Gastroesophageal sphincter (tissue), 4 donors: ENCODE measurements at regions not wholly inside any gene's neighbourhood (a gene's known extent, or its start where the extent isn't known, plus 50 kb on each side); places are given as distances from the start of the nearest gene placed in this dataset.

Source experiments
- ATAC-seq: fragments of 150-250 bp; one replicate; pipeline ENCODE4 v1.9.1; 2016; ENCODE audit warnings: mild to moderate bottlenecking, moderate library complexity
- H3K27ac ChIP-seq, 4 donors: fragments of 200-600 bp; sonication (generic) in 3 of 4; 1 replicate in 3 of 4; 2 replicates in 1 of 4; pipeline ENCODE4 v1.5.1; 2016 to 2019
- H3K27me3 ChIP-seq: fragments of 200-600 bp; sonication (generic); one replicate; pipeline ENCODE4 v1.5.1; 2019
- H3K36me3 ChIP-seq, 2 donors: fragments of 200-600 bp; sonication (generic); one replicate each; pipeline ENCODE4 v1.5.1; 2019; ENCODE audit warnings: control low read depth in 1 of 2
- H3K4me1 ChIP-seq, 3 donors: fragments of 200-600 bp; sonication (generic); 1 replicate in 2 of 3; 2 replicates in 1 of 3; pipeline ENCODE4 v1.5.1; 2016 to 2019; ENCODE audit warnings: control low read depth in 2 of 3
- H3K4me3 ChIP-seq, 2 donors: fragments of 200-600 bp; sonication (generic); one replicate each; pipeline ENCODE4 v1.5.1; 2019; ENCODE audit warnings: mild to moderate bottlenecking in 1 of 2, moderate library complexity in 1 of 2
- H3K9me3 ChIP-seq, 3 donors: fragments of 200-600 bp; sonication (generic); one replicate each; pipeline ENCODE4 v1.5.1; 2017 to 2019; ENCODE audit warnings: control low read depth in 2 of 3
- CTCF ChIP-seq, 4 experiments: fragments of 200-600 bp in 2 of 4; fragments of 450-650 bp in 2 of 4; sonication (generic) in 1 of 4; IDR thresholded peaks; one replicate each; pipeline ENCODE4 v1.5.1; 2017 to 2019; ENCODE audit warnings: antibody characterized with exemption in 4 of 4, mild to moderate bottlenecking in 2 of 4, moderate library complexity in 2 of 4
- EP300 ChIP-seq: sonication (generic); formaldehyde crosslinking; IDR thresholded peaks from one replicate; pipeline ENCODE4 v1.6.1; 2017; ENCODE audit warnings: antibody characterized with exemption, mild to moderate bottlenecking
- POLR2A ChIP-seq, 2 donors: fragments of 450-650 bp; IDR thresholded peaks; one replicate each; pipeline ENCODE4 v1.6.1; 2017; ENCODE audit warnings: antibody characterized with exemption in 2 of 2, mild to moderate bottlenecking in 2 of 2, moderate library complexity in 1 of 2
- POLR2AphosphoS5 ChIP-seq: sonication (generic); formaldehyde crosslinking; IDR thresholded peaks from one replicate; pipeline ENCODE4 v1.6.1; 2017; ENCODE audit warnings: antibody characterized with exemption
- WGBS, 2 donors: methylation state at CpG; one replicate each; pipeline ENCODE4 v1.1.5; 2018; ENCODE audit warnings: low coverage in 1 of 2; 5-methylcytosine and 5-hydroxymethylcytosine counted together

- 5 to 56% methylated on average over 2 to 3 of the region's 3 CpGs for WGBS, 2 donors
- no peaks in the 10 kb centered on the region for H3K36me3 ChIP-seq
Measured at GRCh38 chr16:6678586-6678985, 654.1 kb upstream of the RBFOX1 start.

GRCh38 chr16:6674071-6674470, 658.6 kb upstream of the RBFOX1 start:
- WGBS, 2 donors, result 78 to 90% methylated on average over 4 of the region's 4 CpGs
- Histone ChIP-seq H3K4me1 (no peaks in the 10 kb centered on the region), H3K27me3 (peaks cover 3% of the 10 kb centered on the region), H3K36me3 (no peaks in the 10 kb centered on the region), H3K27ac (no peak overlapping the region), H3K9me3 (no peaks in the 10 kb centered on the region), H3K4me3 (no peak overlapping the region)
- TF ChIP-seq EP300 (no peak), POLR2AphosphoS5 (no peak), CTCF (IDR thresholded peaks at IDR 0.05) (no peak), POLR2A (IDR thresholded peaks at IDR 0.05) (no peak)
- no peak for ATAC-seq

More at GRCh38 chr16:6678586-6678985, 654.1 kb upstream of the RBFOX1 start:
- ATAC-seq, result no peak
- TF ChIP-seq POLR2AphosphoS5 (no peak), CTCF (IDR thresholded peaks at IDR 0.05) (no peak), EP300 (no peak), POLR2A (IDR thresholded peaks at IDR 0.05) (no peak)
- Histone ChIP-seq H3K27me3 (peaks cover 15% of the 10 kb centered on the region), H3K4me1 (no peaks in the 10 kb centered on the region), H3K9me3 (no peaks in the 10 kb centered on the region), H3K27ac (no peak overlapping the region), H3K4me3 (no peak overlapping the region)

DNA sequence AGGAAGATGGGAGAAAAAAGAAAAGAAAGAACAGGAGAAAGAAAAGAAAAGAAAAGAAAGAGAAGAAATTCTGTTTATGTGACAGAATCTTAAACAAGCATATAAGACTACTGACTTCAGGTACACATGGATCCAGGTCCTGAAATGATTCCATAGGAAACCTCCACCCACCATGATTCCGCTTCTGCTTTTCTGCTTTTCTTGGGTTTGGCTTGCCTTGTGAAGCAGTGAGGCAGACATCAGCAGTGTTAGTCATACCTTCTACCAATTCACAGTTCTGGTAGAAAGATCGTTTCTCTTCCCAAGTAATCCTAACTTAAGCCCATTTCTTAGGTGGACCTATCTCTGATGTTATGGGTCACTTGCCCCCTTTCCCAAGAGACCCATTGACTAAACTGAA, 660.1 kb upstream of the RBFOX1 start:
- Histone ChIP-seq H3K9me3 (no peaks in the 10 kb centered on the region), H3K4me3 (no peak overlapping the region), H3K4me1 (no peaks in the 10 kb centered on the region), H3K36me3 (no peaks in the 10 kb centered on the region), H3K27me3 (no peaks in the 10 kb centered on the region), H3K27ac (no peak overlapping the region)
- WGBS, 2 donors, result 74 to 80% methylated on average over 2 of the region's 2 CpGs
- ATAC-seq, result no peak
- no peak for TF ChIP-seq POLR2AphosphoS5
- TF ChIP-seq POLR2A (IDR thresholded peaks at IDR 0.05), result no peak
- no peak for TF ChIP-seq EP300
- TF ChIP-seq CTCF (IDR thresholded peaks at IDR 0.05), result no peak

DNA sequence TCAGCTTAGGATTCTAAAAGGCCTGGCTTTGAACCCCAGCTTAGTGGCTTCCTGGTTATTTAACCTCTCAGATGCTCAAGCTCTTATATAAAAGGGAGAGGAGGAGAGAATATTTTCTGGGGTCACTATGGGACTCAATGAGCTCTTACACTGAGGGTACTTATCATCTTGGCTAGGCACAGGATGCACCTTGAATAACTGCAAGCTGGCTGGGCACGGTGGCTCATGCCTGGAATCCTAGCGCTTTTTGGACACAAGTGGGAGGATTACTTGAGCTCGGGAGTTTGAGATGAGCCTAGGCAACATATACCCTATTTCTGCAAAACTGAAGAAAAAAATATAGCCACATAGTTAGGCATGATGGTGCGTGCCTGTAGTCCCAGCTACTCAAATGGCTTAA, 665.3 kb upstream of the RBFOX1 start:
- TF ChIP-seq POLR2AphosphoS5 (no peak), EP300 (no peak), CTCF (IDR thresholded peaks at IDR 0.05) (no peak), POLR2A (IDR thresholded peaks at IDR 0.05) (no peak)
- H3K4me3 ChIP-seq, result no peak overlapping the region
- 72 to 80% methylated on average over 1 to 2 of the region's 4 CpGs for WGBS, 2 donors
- no peaks in the 10 kb centered on the region for H3K9me3 ChIP-seq
- H3K27me3 ChIP-seq, result peaks cover 10% of the 10 kb centered on the region
- H3K4me1 ChIP-seq, result no peaks in the 10 kb centered on the region
- no peak for ATAC-seq
- H3K36me3 ChIP-seq, result no peaks in the 10 kb centered on the region
- no peak overlapping the region for H3K27ac ChIP-seq

GRCh38 chr16:6665126-6665525, 667.5 kb upstream of the RBFOX1 start:
- Histone ChIP-seq H3K27ac (no peak overlapping the region), H3K27me3 (peaks cover 10% of the 10 kb centered on the region), H3K9me3 (no peaks in the 10 kb centered on the region), H3K4me3 (no peak overlapping the region), H3K36me3 (no peaks in the 10 kb centered on the region), H3K4me1 (no peaks in the 10 kb centered on the region)
- ATAC-seq, result no peak
- TF ChIP-seq CTCF (IDR thresholded peaks at IDR 0.05) (no peak), POLR2AphosphoS5 (no peak), EP300 (no peak), POLR2A (IDR thresholded peaks at IDR 0.05) (no peak)
- 75 to 81% methylated on average over 7 of the region's 7 CpGs for WGBS, 2 donors
